Thoracic aorta (tissue), 2 donors: ENCODE measurements at regions not wholly inside any gene's neighbourhood (a gene's known extent, or its start where the extent isn't known, plus 50 kb on each side); places are given as distances from the start of the nearest gene placed in this dataset.

Source experiments
- ATAC-seq: fragments of 150-250 bp; one replicate; pipeline ENCODE4 v1.8.0; 2017; ENCODE audit warnings: low read depth; ENCODE audit not compliant: insufficient number of reproducible peaks, low FRiP score
- DNase-seq: peaks from one replicate; pipeline ENCODE4 v3.0.0-alpha.2; 2020; ENCODE audit warnings: low spot score
- H3K27ac ChIP-seq, 2 donors: fragments of 200-600 bp; sonication (generic); 1 replicate in 1 of 2; 2 replicates in 1 of 2; pipeline ENCODE4 v1.5.1; 2016; ENCODE audit warnings: mild to moderate bottlenecking in 2 of 2, moderate library complexity in 2 of 2
- H3K27me3 ChIP-seq: fragments of 200-600 bp; sonication (generic); replicated peaks from 2 replicates; pipeline ENCODE4 v1.6.0; 2016; ENCODE audit warnings: mild to moderate bottlenecking; ENCODE audit not compliant: insufficient read depth
- H3K36me3 ChIP-seq: fragments of 200-600 bp; sonication (generic); one replicate; pipeline ENCODE4 v1.5.1; 2016
- H3K4me1 ChIP-seq, 2 donors: fragments of 200-600 bp; sonication (generic); 1 replicate in 1 of 2; 2 replicates in 1 of 2; pipeline versions ENCODE4 v1.5.1 to v1.6.0; 2016; ENCODE audit warnings: low read depth in 2 of 2, mild to moderate bottlenecking in 1 of 2; ENCODE audit not compliant: control insufficient read depth in 1 of 2
- H3K4me3 ChIP-seq: fragments of 200-600 bp; sonication (generic); 2 replicates; pipeline ENCODE4 v1.5.1; 2016; ENCODE audit warnings: mild to moderate bottlenecking
- H3K9me3 ChIP-seq: fragments of 200-600 bp; sonication (generic); 2 replicates; pipeline ENCODE4 v1.5.1; 2016
- CTCF ChIP-seq: fragments of 200-600 bp; sonication (generic); IDR thresholded peaks from one replicate; pipeline ENCODE4 v1.5.1; 2019; ENCODE audit warnings: antibody characterized with exemption

- DNase-seq = no peak
- no peak overlapping the region for H3K4me3 ChIP-seq
- ATAC-seq = no peak
- no peaks in the 10 kb centered on the region for H3K4me1 ChIP-seq
- no peaks in the 10 kb centered on the region for H3K36me3 ChIP-seq
- H3K9me3 ChIP-seq = no peaks in the 10 kb centered on the region
- no peaks in the 10 kb centered on the region for H3K27me3 ChIP-seq
- no peak overlapping the region for H3K27ac ChIP-seq
- TF ChIP-seq CTCF = no peak
Measured at GRCh38 chr16:48086422-48086821, 69.4 kb downstream of the ABCC12 start.

- no peaks in the 10 kb centered on the region for H3K27me3 ChIP-seq
- TF ChIP-seq CTCF = no peak
- H3K27ac ChIP-seq = no peak overlapping the region
- no peak overlapping the region for H3K4me3 ChIP-seq
- no peaks in the 10 kb centered on the region for H3K36me3 ChIP-seq
- H3K9me3 ChIP-seq = no peaks in the 10 kb centered on the region
- ATAC-seq (no peak), DNase-seq (no peak)
- no peaks in the 10 kb centered on the region for H3K4me1 ChIP-seq
Measured at GRCh38 chr16:48085729-48086128, 70.1 kb downstream of the ABCC12 start.

- H3K27ac ChIP-seq = no peak overlapping the region
- H3K36me3 ChIP-seq = no peaks in the 10 kb centered on the region
- DNase-seq (no peak), ATAC-seq (no peak)
- no peaks in the 10 kb centered on the region for H3K4me1 ChIP-seq
- no peaks in the 10 kb centered on the region for H3K27me3 ChIP-seq
- TF ChIP-seq CTCF = no peak
- no peak overlapping the region for H3K4me3 ChIP-seq
- no peaks in the 10 kb centered on the region for H3K9me3 ChIP-seq
Measured at GRCh38 chr16:48084826-48085225, 71.0 kb downstream of the ABCC12 start.

- H3K4me1 ChIP-seq = no peaks in the 10 kb centered on the region
- H3K4me3 ChIP-seq = no peak overlapping the region
- no peaks in the 10 kb centered on the region for H3K9me3 ChIP-seq
- no peak for TF ChIP-seq CTCF
- H3K27me3 ChIP-seq = no peaks in the 10 kb centered on the region
- ATAC-seq = no peak
- no peak for DNase-seq
- no peak overlapping the region for H3K27ac ChIP-seq
- no peaks in the 10 kb centered on the region for H3K36me3 ChIP-seq
Measured at GRCh38 chr16:48082516-48082915, 73.3 kb downstream of the ABCC12 start.

GRCh38 chr16:48081656-48082055, 74.1 kb downstream of the ABCC12 start:
- H3K4me1 ChIP-seq = no peaks in the 10 kb centered on the region
- no peak overlapping the region for H3K27ac ChIP-seq
- DNase-seq (no peak), ATAC-seq (no peak)
- H3K4me3 ChIP-seq = no peak overlapping the region
- no peaks in the 10 kb centered on the region for H3K9me3 ChIP-seq
- TF ChIP-seq CTCF = no peak
- H3K27me3 ChIP-seq = no peaks in the 10 kb centered on the region
- H3K36me3 ChIP-seq = no peaks in the 10 kb centered on the region
